Vagina (tissue), 2 donors: ENCODE measurements at regions not wholly inside any gene's neighbourhood (a gene's known extent, or its start where the extent isn't known, plus 50 kb on each side); places are given as distances from the start of the nearest gene placed in this dataset.

Experiments used
- DNase-seq, 2 donors: peaks; one replicate each; pipeline ENCODE4 v3.0.0-alpha.2; 2017; ENCODE audit errors: extremely low spot score in 2 of 2
- H3K27ac ChIP-seq: fragments of 200-600 bp; sonication (generic); one replicate; pipeline ENCODE4 v1.5.1; 2019
- H3K27me3 ChIP-seq: fragments of 200-600 bp; sonication (generic); one replicate; pipeline ENCODE4 v1.5.1; 2019
- H3K36me3 ChIP-seq, 2 donors: fragments of 200-600 bp; sonication (generic); one replicate each; pipeline ENCODE4 v1.5.1; 2017 to 2019
- H3K4me1 ChIP-seq: fragments of 200-600 bp; sonication (generic); one replicate; pipeline ENCODE4 v1.5.1; 2019
- H3K4me3 ChIP-seq, 2 donors: fragments of 200-600 bp; sonication (generic); 1 replicate in 1 of 2; 2 replicates in 1 of 2; pipeline ENCODE4 v1.5.1; 2016 to 2019
- H3K9me3 ChIP-seq: fragments of 200-600 bp; sonication (generic); one replicate; pipeline ENCODE4 v1.5.1; 2019
- CTCF ChIP-seq, 3 experiments: fragments of 450-650 bp in 2 of 3; fragments of 200-600 bp in 1 of 3; sonication (generic) in 1 of 3; IDR thresholded peaks; one replicate each; pipeline ENCODE4 v1.5.1; 2017 to 2019; ENCODE audit warnings: antibody characterized with exemption in 3 of 3, mild to moderate bottlenecking in 2 of 3, moderate library complexity in 2 of 3
- POLR2A ChIP-seq, 2 donors: fragments of 450-650 bp; IDR thresholded peaks; one replicate each; pipeline ENCODE4 v1.6.1; 2017; ENCODE audit warnings: antibody characterized with exemption in 2 of 2, mild to moderate bottlenecking in 2 of 2, moderate library complexity in 2 of 2
- POLR2AphosphoS5 ChIP-seq, 2 donors: sonication (generic); formaldehyde crosslinking; IDR thresholded peaks; one replicate each; pipeline ENCODE4 v1.9.0; 2017; ENCODE audit warnings: antibody characterized with exemption in 2 of 2, mild to moderate bottlenecking in 2 of 2, low read depth in 1 of 2; ENCODE audit not compliant: insufficient read depth in 1 of 2
- intact Hi-C: fragments of 100-400 bp; cut with DNase I; formaldehyde crosslinking; loops from one replicate; pipeline ENCODE4 v1.15.1; 2023

GRCh38 chr20:11591965-11592364 lies 325.7 kb upstream of the BTBD3 start:
- Histone ChIP-seq H3K27ac (no peak overlapping the region), H3K4me3 (no peak overlapping the region), H3K27me3 (no peaks in the 10 kb centered on the region), H3K4me1 (no peaks in the 10 kb centered on the region), H3K36me3 (no peaks in the 10 kb centered on the region), H3K9me3 (no peaks in the 10 kb centered on the region)
- DNase-seq, result no peak
- intact Hi-C loops, result no loop called here
- no peak for TF ChIP-seq CTCF (IDR thresholded peaks at IDR 0.05)

DNA sequence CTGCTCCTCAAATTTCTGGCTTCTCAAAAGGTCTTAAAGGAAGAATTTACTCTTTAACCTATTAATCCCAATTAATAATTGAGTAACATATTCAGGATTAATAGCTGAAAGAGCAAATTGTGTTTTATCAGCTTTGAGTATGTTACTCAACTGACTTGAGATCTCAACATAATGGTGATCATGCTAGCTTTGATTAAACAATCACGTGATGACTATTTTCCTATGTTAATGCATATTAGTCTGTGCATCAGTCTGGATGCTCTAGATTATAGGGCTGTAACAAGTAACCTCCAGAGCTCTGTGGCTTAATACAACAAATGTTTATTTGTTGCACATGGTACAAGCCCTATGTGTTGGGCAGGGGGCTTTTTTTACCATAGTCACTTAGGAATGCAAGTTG lies 313.4 kb upstream of the BTBD3 start:
- intact Hi-C loops, result no loop called here
- no peak for DNase-seq
- TF ChIP-seq POLR2A (IDR thresholded peaks at IDR 0.05), result no peak
- TF ChIP-seq CTCF (IDR thresholded peaks at IDR 0.05), result no peak
- no peak for TF ChIP-seq POLR2AphosphoS5 (IDR thresholded peaks at IDR 0.05; ENCODE audit: insufficient read depth in 1 of 2, low read depth in 1 of 2)
- H3K4me3 ChIP-seq, result no peak overlapping the region
- H3K27ac ChIP-seq, result no peak overlapping the region
- H3K9me3 ChIP-seq, result no peaks in the 10 kb centered on the region
- H3K36me3 ChIP-seq, result no peaks in the 10 kb centered on the region
- H3K27me3 ChIP-seq, result no peaks in the 10 kb centered on the region
- H3K4me1 ChIP-seq, result no peaks in the 10 kb centered on the region

GRCh38 chr20:11607047-11607446 lies 310.6 kb upstream of the BTBD3 start:
- H3K27ac ChIP-seq, result no peak overlapping the region
- intact Hi-C loops, result no loop called here
- no peaks in the 10 kb centered on the region for H3K27me3 ChIP-seq
- no peaks in the 10 kb centered on the region for H3K4me1 ChIP-seq
- H3K9me3 ChIP-seq, result no peaks in the 10 kb centered on the region
- H3K36me3 ChIP-seq, result no peaks in the 10 kb centered on the region
- no peak for DNase-seq
- H3K4me3 ChIP-seq, result no peak overlapping the region
- TF ChIP-seq POLR2A (IDR thresholded peaks at IDR 0.05) (no peak), CTCF (IDR thresholded peaks at IDR 0.05) (no peak), POLR2AphosphoS5 (IDR thresholded peaks at IDR 0.05; ENCODE audit: insufficient read depth in 1 of 2, low read depth in 1 of 2) (no peak)

GRCh38 chr20:11608736-11609135 lies 309.0 kb upstream of the BTBD3 start:
- Histone ChIP-seq H3K27me3 (no peaks in the 10 kb centered on the region), H3K4me3 (no peak overlapping the region), H3K27ac (no peak overlapping the region), H3K9me3 (no peaks in the 10 kb centered on the region), H3K36me3 (no peaks in the 10 kb centered on the region), H3K4me1 (no peaks in the 10 kb centered on the region)
- intact Hi-C loops, result no loop called here
- TF ChIP-seq POLR2AphosphoS5 (IDR thresholded peaks at IDR 0.05; ENCODE audit: insufficient read depth in 1 of 2, low read depth in 1 of 2) (no peak), POLR2A (IDR thresholded peaks at IDR 0.05) (no peak), CTCF (IDR thresholded peaks at IDR 0.05) (no peak)
- DNase-seq, result no peak

DNA sequence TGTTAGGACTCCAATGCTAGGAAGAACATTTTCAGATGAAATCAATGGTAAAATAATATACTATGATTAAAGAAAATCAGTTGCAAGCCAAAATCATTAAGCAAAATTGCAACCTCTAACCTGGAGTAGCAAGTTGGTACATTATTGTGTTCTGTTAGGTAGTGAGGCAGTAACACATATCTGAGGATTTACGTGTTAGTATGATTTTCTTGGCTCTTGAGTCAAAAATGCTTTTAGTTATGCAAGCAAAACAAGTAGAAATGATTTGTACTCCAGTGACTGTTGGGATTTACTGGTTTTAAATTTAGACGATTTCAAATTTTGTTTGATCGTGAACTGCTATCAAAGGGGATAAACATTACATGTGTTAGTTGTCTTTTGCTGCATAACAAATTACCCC lies 293.0 kb upstream of the BTBD3 start:
- Histone ChIP-seq H3K27me3 (no peaks in the 10 kb centered on the region), H3K4me3 (no peak overlapping the region), H3K4me1 (no peaks in the 10 kb centered on the region), H3K36me3 (no peaks in the 10 kb centered on the region), H3K9me3 (no peaks in the 10 kb centered on the region), H3K27ac (no peak overlapping the region)
- TF ChIP-seq POLR2A (IDR thresholded peaks at IDR 0.05), result no peak
- no peak for TF ChIP-seq POLR2AphosphoS5 (IDR thresholded peaks at IDR 0.05; ENCODE audit: insufficient read depth in 1 of 2, low read depth in 1 of 2)
- no peak for TF ChIP-seq CTCF (IDR thresholded peaks at IDR 0.05)
- intact Hi-C loops, result no loop called here
- no peak for DNase-seq
